Activated CD4-positive, alpha-beta T cell treated with anti-CD3 and anti-CD28 coated beads, Interleukin-2, amount 10 ng/mL, durations not matched to agents 7 days and 5 days (primary cell): ENCODE measurements at regions not wholly inside any gene's neighbourhood (a gene's known extent, or its start where the extent isn't known, plus 50 kb on each side); places are given as distances from the start of the nearest gene placed in this dataset.

Experiments
- CTCF ChIA-PET: fragments of 350-600 bp; sonication (Branson Sonifier 250); formaldehyde crosslinking; loops from one replicate; lab custom pipeline; 2021; ENCODE audit warnings: antibody characterized with exemption; lab: Charles Lee
- POLR2A ChIA-PET: fragments of 350-600 bp; sonication (Branson Sonifier 250); formaldehyde crosslinking; loops from one replicate; lab custom pipeline; 2021; ENCODE audit warnings: antibody characterized with exemption; lab: Charles Lee
- DNase-seq: peaks from one replicate; pipeline ENCODE4 v3.0.0-alpha.2; 2020
- H3K27ac Mint-ChIP-seq: one replicate; pipeline ENCODE4 v1.8.0; 2021; ENCODE audit warnings: mild to moderate bottlenecking, moderate library complexity, mixed read lengths
- H3K27me3 Mint-ChIP-seq: one replicate; pipeline ENCODE4 v1.8.0; 2021; ENCODE audit warnings: mixed read lengths
- H3K36me3 Mint-ChIP-seq: one replicate; pipeline ENCODE4 v1.8.0; 2021; ENCODE audit warnings: low read depth, mixed read lengths
- H3K4me1 Mint-ChIP-seq: one replicate; pipeline ENCODE4 v1.8.0; 2021; ENCODE audit warnings: mixed read lengths
- H3K4me3 Mint-ChIP-seq: one replicate; pipeline ENCODE4 v1.8.0; 2021; ENCODE audit warnings: mild to moderate bottlenecking, moderate library complexity, mixed read lengths
- H3K9me3 Mint-ChIP-seq: one replicate; pipeline ENCODE4 v1.8.0; 2021; ENCODE audit warnings: mixed read lengths

DNA sequence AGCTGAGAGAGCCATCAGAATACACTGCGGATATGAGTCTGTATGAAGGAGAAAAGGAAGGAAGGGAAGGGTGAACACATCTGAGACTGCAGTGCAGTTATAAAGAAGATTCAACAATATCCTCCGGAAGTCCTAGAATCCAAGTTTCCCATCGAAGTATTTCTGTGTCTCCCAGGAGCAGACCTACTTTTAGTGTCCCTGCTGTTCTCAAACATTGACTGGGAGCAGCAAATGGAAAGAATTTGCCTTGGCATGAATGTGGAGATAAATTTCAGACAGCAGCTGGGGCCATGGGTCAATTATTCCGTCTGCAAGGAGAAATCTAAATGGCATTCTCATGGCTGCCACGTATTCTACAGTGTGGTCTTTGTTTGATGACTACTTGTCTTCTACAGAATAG, 478.1 kb upstream of the SMC2 start:
- ChIA-PET CTCF (no interaction called here), POLR2A (no interaction called here)
- no peak overlapping the region for H3K4me3 Mint-ChIP-seq
- no peaks in the 10 kb centered on the region for H3K4me1 Mint-ChIP-seq
- H3K36me3 Mint-ChIP-seq, result no peaks in the 10 kb centered on the region
- no peak for DNase-seq
- no peaks in the 10 kb centered on the region for H3K27me3 Mint-ChIP-seq
- H3K9me3 Mint-ChIP-seq, result peaks cover 4% of the 10 kb centered on the region
- no peak overlapping the region for H3K27ac Mint-ChIP-seq

DNA sequence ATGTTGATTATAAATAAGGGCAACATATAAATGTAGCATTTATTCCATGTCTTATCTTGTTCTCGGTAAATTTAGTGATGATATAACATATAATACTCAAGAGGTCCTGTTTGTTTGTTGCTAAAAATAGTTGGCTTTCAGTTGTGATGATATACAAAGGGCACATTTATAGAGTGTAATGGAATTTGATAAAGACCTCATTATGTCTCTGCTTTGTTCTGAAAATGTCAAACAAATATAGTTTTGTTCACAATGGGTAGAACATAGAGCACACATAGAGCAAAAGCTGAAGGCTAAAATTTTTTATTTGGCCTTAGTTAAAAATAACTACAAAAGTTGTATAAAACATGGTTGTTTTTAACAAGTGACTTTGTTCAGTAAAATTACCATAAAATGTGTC, 477.1 kb upstream of the SMC2 start:
- ChIA-PET POLR2A (no interaction called here), CTCF (no interaction called here)
- H3K36me3 Mint-ChIP-seq, result no peaks in the 10 kb centered on the region
- H3K4me3 Mint-ChIP-seq, result no peak overlapping the region
- no peaks in the 10 kb centered on the region for H3K27me3 Mint-ChIP-seq
- peaks cover 4% of the 10 kb centered on the region for H3K9me3 Mint-ChIP-seq
- H3K27ac Mint-ChIP-seq, result no peak overlapping the region
- H3K4me1 Mint-ChIP-seq, result no peaks in the 10 kb centered on the region
- DNase-seq, result no peak

DNA sequence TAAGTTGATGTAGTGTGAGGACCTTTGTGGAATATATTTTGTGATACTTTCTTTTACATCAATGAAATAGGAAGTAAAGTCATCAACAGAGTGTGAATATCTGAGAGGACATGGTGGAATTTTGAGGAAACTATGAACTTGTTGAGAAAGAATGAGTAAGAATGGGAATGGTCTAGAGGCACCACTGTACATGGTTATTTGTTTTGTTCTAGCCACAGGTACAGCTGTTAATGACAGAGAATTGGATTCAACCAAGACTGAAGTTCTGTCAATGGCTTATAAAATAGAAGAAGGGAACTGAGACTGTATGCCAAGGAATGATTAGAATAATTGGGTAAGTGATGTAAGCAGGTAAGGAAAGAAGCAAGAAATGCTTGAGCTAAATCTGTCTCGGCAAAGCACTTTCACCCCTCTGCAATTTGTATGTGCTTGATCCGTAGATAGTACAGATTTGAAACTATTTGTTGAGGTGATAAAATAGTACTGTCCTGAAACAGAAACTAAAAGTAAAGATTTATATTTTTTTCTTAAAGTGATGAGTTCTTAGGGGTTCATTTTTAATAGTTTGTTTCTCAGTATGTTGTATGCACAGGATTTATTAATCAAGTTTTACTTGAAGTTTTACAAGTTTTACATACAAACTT, 468.8 kb upstream of the SMC2 start:
- no peak overlapping the region for H3K27ac Mint-ChIP-seq
- H3K4me1 Mint-ChIP-seq, result no peaks in the 10 kb centered on the region
- no peak for DNase-seq
- CTCF ChIA-PET, result no interaction called here
- no peak overlapping the region for H3K4me3 Mint-ChIP-seq
- H3K36me3 Mint-ChIP-seq, result no peaks in the 10 kb centered on the region
- H3K27me3 Mint-ChIP-seq, result no peaks in the 10 kb centered on the region
- POLR2A ChIA-PET, result no interaction called here
- H3K9me3 Mint-ChIP-seq, result no peaks in the 10 kb centered on the region

DNA sequence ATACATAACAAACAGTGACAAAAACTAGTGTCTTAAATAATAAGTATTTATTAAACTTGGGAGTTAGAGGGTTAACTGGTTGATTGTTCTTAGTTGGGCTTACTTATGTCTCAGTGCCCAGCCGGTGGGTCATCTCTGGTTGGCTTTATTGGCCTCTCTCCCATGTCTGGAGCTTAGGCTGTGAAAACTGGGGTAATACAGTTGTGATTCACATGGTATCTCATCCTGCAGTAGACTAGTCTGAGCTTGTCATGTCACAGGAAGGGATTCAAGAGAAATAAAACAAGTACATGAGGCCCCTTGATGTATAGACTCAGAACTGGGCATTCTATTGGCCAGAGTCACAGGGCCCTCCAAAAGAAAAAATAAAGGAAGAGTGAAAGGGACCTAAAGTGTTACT, 466.4 kb upstream of the SMC2 start:
- Mint-ChIP-seq H3K27me3 (no peaks in the 10 kb centered on the region), H3K9me3 (no peaks in the 10 kb centered on the region), H3K36me3 (no peaks in the 10 kb centered on the region), H3K27ac (no peak overlapping the region), H3K4me1 (no peaks in the 10 kb centered on the region), H3K4me3 (no peak overlapping the region)
- POLR2A ChIA-PET, result no interaction called here
- CTCF ChIA-PET, result no interaction called here
- no peak for DNase-seq

DNA sequence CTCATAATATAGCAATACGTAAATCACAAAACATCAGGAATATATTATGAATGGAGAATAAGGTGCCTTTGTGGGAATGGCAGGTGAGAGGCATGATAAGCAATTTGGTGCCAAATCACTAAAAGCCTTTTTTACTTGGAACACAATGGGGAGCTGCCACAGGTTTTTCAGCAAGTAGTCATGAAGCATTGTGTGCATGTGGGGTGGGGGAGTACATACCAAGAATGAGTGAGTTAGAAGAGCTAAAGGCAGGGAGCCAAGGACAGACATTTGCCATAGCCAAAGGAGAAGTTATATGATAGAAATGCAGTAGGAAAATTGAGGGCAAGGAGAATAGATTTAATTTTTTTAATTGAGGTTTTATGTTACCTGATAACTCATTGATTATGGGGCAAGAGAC, 445.0 kb upstream of the SMC2 start:
- H3K27me3 Mint-ChIP-seq, result no peaks in the 10 kb centered on the region
- H3K4me1 Mint-ChIP-seq, result no peaks in the 10 kb centered on the region
- ChIA-PET CTCF (no interaction called here), POLR2A (no interaction called here)
- no peaks in the 10 kb centered on the region for H3K9me3 Mint-ChIP-seq
- no peak overlapping the region for H3K4me3 Mint-ChIP-seq
- no peaks in the 10 kb centered on the region for H3K36me3 Mint-ChIP-seq
- DNase-seq, result no peak
- H3K27ac Mint-ChIP-seq, result no peak overlapping the region

DNA sequence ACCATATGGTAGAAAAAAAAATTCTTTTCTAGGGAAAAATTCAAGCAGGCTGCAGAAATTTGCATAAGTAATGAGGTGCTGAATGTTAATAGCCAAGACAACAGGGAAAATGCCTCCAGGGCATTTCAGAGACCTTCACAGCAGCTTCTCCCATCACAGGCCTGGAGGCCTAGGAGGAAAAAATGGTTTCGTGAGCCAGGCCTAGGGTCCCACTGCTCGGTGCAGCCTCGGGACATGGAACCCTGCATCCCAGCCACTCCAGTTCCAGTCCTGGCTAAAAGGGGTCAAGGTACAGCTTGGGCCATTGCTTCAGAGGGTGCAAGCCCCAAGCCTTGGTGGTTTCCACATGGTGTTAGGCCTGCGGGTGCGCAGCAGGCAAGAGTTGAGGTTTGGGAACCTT, 436.0 kb upstream of the SMC2 start:
- Mint-ChIP-seq H3K9me3 (peaks cover 10% of the 10 kb centered on the region), H3K4me3 (no peak overlapping the region), H3K27me3 (no peaks in the 10 kb centered on the region), H3K36me3 (no peaks in the 10 kb centered on the region), H3K27ac (no peak overlapping the region), H3K4me1 (no peaks in the 10 kb centered on the region)
- CTCF ChIA-PET, result no interaction called here
- POLR2A ChIA-PET, result no interaction called here
- no peak for DNase-seq

DNA sequence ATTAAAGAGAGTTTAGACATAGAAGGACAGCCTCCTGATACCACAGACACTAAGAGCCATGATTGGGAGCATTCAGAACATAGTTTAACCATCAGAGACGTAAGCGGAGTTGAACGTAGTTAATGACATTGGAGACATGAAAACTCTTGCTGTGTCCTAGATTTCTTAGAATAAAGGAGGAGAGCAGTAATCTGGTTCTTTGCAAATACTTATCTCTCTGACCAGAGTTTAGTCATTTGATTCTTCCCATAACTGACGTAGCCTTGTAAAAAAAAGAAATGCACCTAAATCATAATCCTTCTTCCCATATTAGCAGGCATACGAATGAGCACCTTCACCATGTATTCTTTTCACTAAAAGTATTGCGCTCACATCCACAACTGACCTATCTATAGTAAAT, 433.3 kb upstream of the SMC2 start:
- no peaks in the 10 kb centered on the region for H3K27me3 Mint-ChIP-seq
- CTCF ChIA-PET, result no interaction called here
- POLR2A ChIA-PET, result no interaction called here
- no peak overlapping the region for H3K4me3 Mint-ChIP-seq
- H3K36me3 Mint-ChIP-seq, result no peaks in the 10 kb centered on the region
- peaks cover 10% of the 10 kb centered on the region for H3K9me3 Mint-ChIP-seq
- no peak overlapping the region for H3K27ac Mint-ChIP-seq
- no peaks in the 10 kb centered on the region for H3K4me1 Mint-ChIP-seq
- no peak for DNase-seq

DNA sequence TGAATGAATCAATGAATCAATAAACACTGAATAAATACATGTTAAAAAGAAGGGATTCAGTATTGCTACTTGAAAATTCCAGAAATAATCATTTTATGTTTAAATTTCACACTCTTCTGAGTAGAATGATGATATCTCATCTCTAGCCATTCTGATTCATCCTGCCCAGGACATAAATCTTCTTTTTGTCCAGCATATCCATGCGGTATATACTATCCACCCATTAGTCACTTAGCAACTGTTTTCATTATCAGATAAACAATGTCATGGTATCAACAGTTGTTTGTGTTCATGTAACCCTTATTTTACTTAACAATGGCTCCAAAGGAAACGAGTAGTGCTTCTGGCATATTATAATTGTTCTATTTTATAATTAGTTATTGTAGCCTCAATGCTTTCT, 432.4 kb upstream of the SMC2 start:
- ChIA-PET CTCF (no interaction called here), POLR2A (no interaction called here)
- no peaks in the 10 kb centered on the region for H3K36me3 Mint-ChIP-seq
- no peak overlapping the region for H3K4me3 Mint-ChIP-seq
- no peak overlapping the region for H3K27ac Mint-ChIP-seq
- H3K9me3 Mint-ChIP-seq, result peaks cover 10% of the 10 kb centered on the region
- H3K4me1 Mint-ChIP-seq, result no peaks in the 10 kb centered on the region
- H3K27me3 Mint-ChIP-seq, result no peaks in the 10 kb centered on the region
- DNase-seq, result no peak

DNA sequence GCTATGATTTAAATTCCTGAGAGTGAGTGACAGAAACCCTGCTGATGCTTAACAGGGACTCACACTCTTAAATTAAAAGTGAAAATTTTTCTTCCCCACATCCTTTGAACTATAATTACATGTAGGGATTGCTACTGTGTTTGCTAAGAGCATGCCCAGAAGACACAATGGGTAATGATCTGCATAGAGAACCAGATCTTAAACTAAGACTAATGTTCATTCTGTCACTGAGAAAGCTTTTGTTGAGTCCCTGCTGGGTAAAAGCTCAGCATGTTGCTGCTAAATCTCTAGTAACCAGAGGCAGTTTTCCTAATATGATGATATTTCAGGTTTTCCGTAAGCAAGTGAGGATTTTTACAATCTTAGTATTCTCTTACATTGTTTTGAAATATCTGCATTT, 424.8 kb upstream of the SMC2 start:
- ChIA-PET CTCF (no interaction called here), POLR2A (no interaction called here)
- Mint-ChIP-seq H3K4me1 (no peaks in the 10 kb centered on the region), H3K4me3 (no peak overlapping the region), H3K9me3 (no peaks in the 10 kb centered on the region), H3K27ac (no peak overlapping the region), H3K36me3 (no peaks in the 10 kb centered on the region), H3K27me3 (no peaks in the 10 kb centered on the region)
- no peak for DNase-seq

DNA sequence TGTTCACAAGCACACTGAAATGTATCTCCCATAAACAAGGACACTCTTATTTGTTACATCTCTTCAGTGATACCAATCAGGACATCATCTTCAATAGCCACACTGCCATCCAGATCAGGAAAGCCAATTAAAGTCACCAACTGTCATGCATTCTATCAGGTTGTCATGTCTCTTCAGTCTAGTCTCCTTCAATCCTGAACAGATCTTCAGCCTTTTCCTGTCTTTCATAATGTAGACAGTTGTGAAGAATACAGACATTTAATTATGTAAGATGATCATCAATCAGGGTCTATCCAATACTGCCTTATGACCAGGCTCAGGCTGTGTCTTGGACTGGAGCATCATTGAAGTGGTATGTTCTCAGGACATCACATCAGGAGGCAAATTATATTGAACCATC, 419.8 kb upstream of the SMC2 start:
- no peaks in the 10 kb centered on the region for H3K4me1 Mint-ChIP-seq
- DNase-seq, result no peak
- no peaks in the 10 kb centered on the region for H3K36me3 Mint-ChIP-seq
- H3K4me3 Mint-ChIP-seq, result no peak overlapping the region
- H3K9me3 Mint-ChIP-seq, result no peaks in the 10 kb centered on the region
- ChIA-PET CTCF (no interaction called here), POLR2A (no interaction called here)
- no peak overlapping the region for H3K27ac Mint-ChIP-seq
- H3K27me3 Mint-ChIP-seq, result no peaks in the 10 kb centered on the region

DNA sequence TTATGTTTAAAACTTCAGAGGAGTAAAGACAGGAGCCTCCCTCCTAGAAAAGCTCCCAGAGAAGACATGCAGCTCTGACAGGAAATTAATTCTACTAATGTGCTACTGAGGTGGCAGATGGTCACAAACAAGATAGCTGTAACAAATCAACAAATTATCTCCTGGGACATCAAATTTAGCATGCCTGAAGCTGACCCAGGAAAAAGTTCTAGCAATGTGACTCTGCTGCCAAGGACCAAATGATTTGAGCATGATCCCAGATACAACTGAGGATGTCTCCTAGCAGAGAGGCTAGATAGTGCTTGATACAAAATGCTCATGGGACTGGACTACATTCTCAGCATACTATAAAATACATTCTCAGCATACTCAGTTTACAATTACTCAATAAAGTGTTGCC, 413.5 kb upstream of the SMC2 start:
- ChIA-PET POLR2A (no interaction called here), CTCF (no interaction called here)
- Mint-ChIP-seq H3K27ac (no peak overlapping the region), H3K4me3 (no peak overlapping the region), H3K4me1 (no peaks in the 10 kb centered on the region), H3K27me3 (no peaks in the 10 kb centered on the region), H3K36me3 (no peaks in the 10 kb centered on the region), H3K9me3 (no peaks in the 10 kb centered on the region)
- DNase-seq, result no peak

DNA sequence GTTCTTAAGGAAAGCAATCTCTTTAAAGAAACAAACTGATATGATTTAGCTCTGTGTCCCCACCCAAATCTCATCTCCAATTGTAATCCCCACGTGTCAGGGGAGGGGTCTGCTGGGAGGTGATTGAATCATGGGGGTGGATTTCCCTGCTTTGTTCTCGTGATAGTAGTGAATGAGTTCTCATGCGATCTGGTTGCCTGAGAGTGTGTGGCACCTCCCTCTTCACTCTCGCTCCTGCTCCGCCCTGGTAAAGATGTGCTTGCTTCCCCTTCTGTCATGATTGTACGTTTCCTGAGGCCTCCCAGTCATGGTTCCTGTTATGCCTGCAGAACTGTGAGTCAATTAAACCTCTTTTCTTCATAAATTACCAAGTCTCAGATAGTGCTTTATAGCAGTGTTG, 412.7 kb upstream of the SMC2 start:
- POLR2A ChIA-PET, result no interaction called here
- H3K27me3 Mint-ChIP-seq, result no peaks in the 10 kb centered on the region
- H3K36me3 Mint-ChIP-seq, result no peaks in the 10 kb centered on the region
- H3K4me3 Mint-ChIP-seq, result no peak overlapping the region
- no peak for DNase-seq
- no peak overlapping the region for H3K27ac Mint-ChIP-seq
- no peaks in the 10 kb centered on the region for H3K9me3 Mint-ChIP-seq
- CTCF ChIA-PET, result no interaction called here
- no peaks in the 10 kb centered on the region for H3K4me1 Mint-ChIP-seq

DNA sequence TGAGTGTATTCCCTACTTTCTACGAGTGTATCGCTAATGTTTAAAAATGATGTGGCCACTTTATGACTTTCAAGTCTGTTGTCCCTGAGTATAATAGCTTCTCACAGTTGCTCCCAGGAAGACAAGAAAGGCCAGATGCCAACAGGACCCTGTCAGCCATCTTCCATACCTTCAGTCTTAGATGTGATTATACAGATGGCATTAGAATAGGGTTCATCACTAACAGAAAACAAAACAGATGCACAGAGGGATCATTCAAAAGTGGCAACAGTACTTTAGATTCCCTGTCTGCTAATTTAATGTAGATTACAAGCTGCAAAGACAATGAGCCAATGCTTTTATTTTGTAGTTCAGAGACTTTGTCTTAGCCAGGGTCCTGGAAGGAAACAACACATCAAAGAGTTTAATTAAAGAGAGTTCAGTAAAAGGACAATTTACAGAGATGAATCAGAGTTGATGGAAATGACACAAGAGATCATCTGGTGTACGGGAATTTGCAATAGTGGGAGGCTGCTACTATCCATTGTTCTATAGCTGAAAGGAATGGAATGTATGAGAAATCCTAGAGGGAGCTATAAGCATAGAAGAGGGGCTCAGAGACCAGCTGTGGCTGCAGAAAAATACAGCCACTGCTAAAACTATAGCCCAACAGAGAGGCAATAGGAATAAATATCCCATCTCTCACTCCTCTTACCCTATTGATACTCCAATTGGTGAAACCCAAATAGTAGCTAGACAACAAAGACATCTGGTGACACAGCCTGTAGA, 393.7 kb upstream of the SMC2 start:
- DNase-seq, result no peak
- Mint-ChIP-seq H3K4me3 (no peak overlapping the region), H3K27ac (no peak overlapping the region), H3K36me3 (no peaks in the 10 kb centered on the region), H3K27me3 (no peaks in the 10 kb centered on the region), H3K4me1 (no peaks in the 10 kb centered on the region), H3K9me3 (no peaks in the 10 kb centered on the region)
- POLR2A ChIA-PET, result no interaction called here
- CTCF ChIA-PET, result no interaction called here

DNA sequence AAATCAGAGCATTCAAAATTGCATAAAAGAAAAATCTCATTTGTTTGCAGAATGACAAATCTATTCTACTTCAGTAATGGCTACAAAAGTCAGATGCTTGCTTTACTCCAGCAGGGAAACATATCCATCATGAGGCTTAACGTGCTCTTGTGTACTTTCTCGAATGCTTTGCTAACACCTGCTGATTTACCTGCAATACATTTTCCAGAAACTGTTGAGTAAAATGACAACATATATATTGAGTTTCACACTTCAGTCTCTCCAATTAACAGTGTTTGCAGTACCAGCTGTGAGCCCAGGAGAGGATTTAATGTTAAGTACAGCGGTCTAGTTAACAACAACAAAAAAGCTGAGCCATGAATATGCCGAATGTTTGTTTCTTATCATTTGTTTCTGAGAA, 391.5 kb upstream of the SMC2 start:
- no peaks in the 10 kb centered on the region for H3K9me3 Mint-ChIP-seq
- POLR2A ChIA-PET, result no interaction called here
- no peaks in the 10 kb centered on the region for H3K27me3 Mint-ChIP-seq
- CTCF ChIA-PET, result no interaction called here
- no peaks in the 10 kb centered on the region for H3K4me1 Mint-ChIP-seq
- no peaks in the 10 kb centered on the region for H3K36me3 Mint-ChIP-seq
- H3K27ac Mint-ChIP-seq, result no peak overlapping the region
- no peak overlapping the region for H3K4me3 Mint-ChIP-seq
- DNase-seq, result no peak
